Heart right ventricle (tissue), 16 donors: ENCODE measurements at regions not wholly inside any gene's neighbourhood (a gene's known extent, or its start where the extent isn't known, plus 50 kb on each side); places are given as distances from the start of the nearest gene placed in this dataset.

ENCODE experiments used
- ATAC-seq, 8 donors: fragments of 200-7000 bp; cut with Tn5 transposase; one replicate each; pipeline ENCODE4 v1.9.1; 2020; ENCODE audit warnings: mild to moderate bottlenecking in 8 of 8, moderate library complexity in 8 of 8, moderate number of reproducible peaks in 1 of 8
- DNase-seq, 2 donors: peaks; one replicate each; pipeline ENCODE4 v3.0.0-alpha.2; 2020
- H3K27ac ChIP-seq, 10 donors: fragments of 200-600 bp; sonication (generic) in 2 of 10; one replicate each; pipeline versions ENCODE4 v1.5.0 to v1.8.0; 2020 to 2022; ENCODE audit warnings: mild to moderate bottlenecking in 3 of 10
- H3K27me3 ChIP-seq, 7 donors: fragments of 200-600 bp; one replicate each; pipeline ENCODE4 v1.8.0; 2021 to 2022; ENCODE audit warnings: mild to moderate bottlenecking in 2 of 7
- H3K36me3 ChIP-seq, 9 donors: fragments of 200-600 bp; sonication (generic) in 1 of 9; one replicate each; pipeline versions ENCODE4 v1.5.0 to v1.8.0; 2020 to 2022; ENCODE audit warnings: mild to moderate bottlenecking in 2 of 9
- H3K4me1 ChIP-seq, 9 donors: fragments of 200-600 bp; sonication (generic) in 1 of 9; one replicate each; pipeline versions ENCODE4 v1.5.0 to v1.8.0; 2020 to 2022; ENCODE audit warnings: mild to moderate bottlenecking in 4 of 9
- H3K4me3 ChIP-seq, 10 donors: fragments of 200-600 bp; sonication (generic) in 2 of 10; one replicate each; pipeline versions ENCODE4 v1.5.0 to v1.8.0; 2020 to 2022; ENCODE audit warnings: mild to moderate bottlenecking in 7 of 10, moderate library complexity in 2 of 10
- H3K9me3 ChIP-seq, 11 donors: fragments of 200-600 bp in 10 of 11; sonication (generic) in 2 of 11; one replicate each; pipeline versions ENCODE4 v1.5.0 to v1.8.0; 2013 to 2022; ENCODE audit warnings: mild to moderate bottlenecking in 2 of 11, control low read depth in 1 of 11, moderate library complexity in 1 of 11
- CTCF ChIP-seq, 9 donors: fragments of 200-600 bp; sonication (generic) in 2 of 9; IDR thresholded peaks; one replicate each; pipeline versions ENCODE4 v1.5.0 to v1.8.0; 2021 to 2022; ENCODE audit warnings: antibody characterized with exemption in 9 of 9, mild to moderate bottlenecking in 5 of 9, moderate library complexity in 1 of 9
- WGBS, 2 donors: extraction: QIAGEN DNeasy Blood & Tissue Kit; methylation state at CpG; one replicate each; pipeline ENCODE4 v1.1.7; 2013; ENCODE audit warnings: inconsistent platforms in 1 of 2; 5-methylcytosine and 5-hydroxymethylcytosine counted together
- intact Hi-C, 10 donors: fragments of 100-400 bp; cut with DNase I; formaldehyde crosslinking; loops; one replicate each; pipeline versions ENCODE4 v1.11.1 to v1.14.2; 2022
- donor health status: Arrhythmogenic right ventricular cardiomyopathy.
- donor health status: ischemic (EF 13 %, LVEDD 7.1; RV severe dilation, severe dysfunction).
- donor health status: healthy with polysubstance abuse.
- donor health status: DM: no; HTN: yes; CAD: no.
- donor health status: DM: no; HTN: no; CAD: no.
- donor health status: ischemic (EF 25% LVEDD 6.9; RV normal size, moderate dysfunction).
- donor health status: ischemic (EF 25% LVEDD 5.7; RV mildly dilated, moderate dysfunction).
- donor health status: healthy.
- donor health status: DM: yes; HTN: yes; CAD: no.
- donor health status: Ischemic cardiomyopathy.
- donor health status: ischemic (EF 35%, LVEDD 5.7; RV mildly dilated, moderate dysfunction).
- donor health status: nonischemic (EF 11% LVEDD 7.7; RV severe dilation, severe dysfunction).
- donor health status: DM: yes; HTN: yes; CAD: no.
- donor health status: PGD.
- donor health status: ischemic (EF 29% LVEDD 5.4; RV normal size, mild dysfunction).
- donor health status: nonischemic (EF 23%, LVEDD 6.1; RV moderate dilation, normal function).

GRCh38 chr2:161049559-161049958 is 110.7 kb upstream of the TANK start:
- H3K36me3 ChIP-seq = no peaks in the 10 kb centered on the region
- peaks cover 0 to 19% (median 0%) of the 10 kb centered on the region in 7 donors for H3K27me3 ChIP-seq
- H3K4me1 ChIP-seq = no peaks in the 10 kb centered on the region
- H3K27ac ChIP-seq = no peak overlapping the region
- intact Hi-C loops = no loop called here
- H3K9me3 ChIP-seq = no peaks in the 10 kb centered on the region
- no peak for TF ChIP-seq CTCF (IDR thresholded peaks at IDR 0.05)
- H3K4me3 ChIP-seq = no peak overlapping the region
- ATAC-seq = no peak
- 83 to 88% methylated on average over 1 of the region's 1 CpG for WGBS, 2 donors
- no peak for DNase-seq

GRCh38 chr2:161052214-161052613 is 108.0 kb upstream of the TANK start:
- 89 to 93% methylated on average over 1 of the region's 1 CpG for WGBS, 2 donors
- intact Hi-C loops = no loop called here
- H3K27me3 ChIP-seq = peaks cover 0 to 19% (median 0%) of the 10 kb centered on the region in 7 donors

GRCh38 chr2:161055289-161055688 is 104.9 kb upstream of the TANK start:
- DNase-seq (no peak), ATAC-seq (no peak)
- no peak for TF ChIP-seq CTCF (IDR thresholded peaks at IDR 0.05)
- Histone ChIP-seq H3K27me3 (peaks cover 0 to 9% (median 0%) of the 10 kb centered on the region in 7 donors), H3K9me3 (peaks cover 0 to 5% (median 0%) of the 10 kb centered on the region in 11 donors), H3K4me3 (no peak overlapping the region), H3K36me3 (no peaks in the 10 kb centered on the region), H3K4me1 (no peaks in the 10 kb centered on the region), H3K27ac (no peak overlapping the region)
- intact Hi-C loops = no loop called here

More at GRCh38 chr2:161052214-161052613, 108.0 kb upstream of the TANK start:
- H3K4me1 ChIP-seq = no peaks in the 10 kb centered on the region
- H3K9me3 ChIP-seq = peaks cover 0 to 5% (median 0%) of the 10 kb centered on the region in 11 donors
- no peak overlapping the region for H3K27ac ChIP-seq
- no peaks in the 10 kb centered on the region for H3K36me3 ChIP-seq
- H3K4me3 ChIP-seq = no peak overlapping the region
- TF ChIP-seq CTCF (IDR thresholded peaks at IDR 0.05) = no peak
- no peak for DNase-seq
- no peak for ATAC-seq

GRCh38 chr2:161059388-161059787 is 100.8 kb upstream of the TANK start:
- ATAC-seq (peak in 5 of 8 donors; percentile 50 to 90 (median 85)), DNase-seq (peak in 1 of 2 donors; percentile 11)
- Histone ChIP-seq H3K4me1 (peaks cover 0 to 16% (median 0%) of the 10 kb centered on the region in 9 donors), H3K4me3 (no peak overlapping the region), H3K36me3 (no peaks in the 10 kb centered on the region), H3K27me3 (no peaks in the 10 kb centered on the region), H3K9me3 (peaks cover 0 to 5% (median 0%) of the 10 kb centered on the region in 11 donors), H3K27ac (no peak overlapping the region)
- intact Hi-C loops = no loop called here
- no peak for TF ChIP-seq CTCF (IDR thresholded peaks at IDR 0.05)
- 42 to 78% methylated on average over 1 of the region's 1 CpG for WGBS, 2 donors
